ENCODE measurements at regions not wholly inside any gene's neighbourhood (a gene's known extent, or its start where the extent isn't known, plus 50 kb on each side); places are given as distances from the start of the nearest gene placed in this dataset.

DNA sequence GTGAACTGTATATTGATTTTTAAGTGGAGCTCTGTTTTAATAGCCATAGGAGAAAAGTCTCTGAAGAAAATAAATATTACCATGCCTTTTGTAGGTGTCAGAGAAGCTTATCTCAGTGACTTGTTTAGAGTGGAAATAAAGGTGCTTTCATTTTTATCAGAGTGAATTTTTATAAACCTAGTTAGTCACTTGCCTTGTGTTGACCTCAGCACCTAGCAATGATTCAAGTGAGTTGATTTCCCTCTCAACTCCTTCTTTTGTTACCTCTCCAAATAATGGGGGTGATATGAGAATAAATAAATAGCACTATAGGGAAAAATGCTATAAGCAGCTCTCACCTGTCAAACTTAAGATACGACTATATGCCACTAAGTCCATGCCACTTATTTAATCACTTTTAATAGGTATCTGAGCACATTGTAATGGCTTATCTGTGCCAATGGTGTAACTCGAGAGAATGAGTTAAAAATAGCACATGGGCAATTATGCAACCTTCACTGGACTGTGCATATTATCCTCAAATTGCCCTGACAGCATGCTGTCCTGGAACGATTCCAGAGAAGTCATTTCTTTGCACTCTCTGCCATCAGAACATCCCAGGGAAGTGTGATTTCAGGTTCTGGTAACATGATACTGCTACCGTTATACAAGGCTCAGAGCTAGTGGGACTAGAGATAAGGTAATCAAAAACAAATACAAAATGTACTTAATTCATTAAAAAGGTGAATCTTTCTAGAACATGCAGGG is 290.8 kb downstream of the CCDC85A start (continued):
- TF ChIP-seq CENPBD1 (CRISPR knock-in tag; IDR thresholded peaks at IDR 0.05; ENCODE audit: borderline replicate concordance, low read depth) (no peak), ZNF678 (CRISPR knock-in tag; IDR thresholded peaks at IDR 0.05) (no peak), NKX3-1 (CRISPR knock-in tag; IDR thresholded peaks at IDR 0.05) (no peak)
- TF ChIP-seq, protein P1, sequence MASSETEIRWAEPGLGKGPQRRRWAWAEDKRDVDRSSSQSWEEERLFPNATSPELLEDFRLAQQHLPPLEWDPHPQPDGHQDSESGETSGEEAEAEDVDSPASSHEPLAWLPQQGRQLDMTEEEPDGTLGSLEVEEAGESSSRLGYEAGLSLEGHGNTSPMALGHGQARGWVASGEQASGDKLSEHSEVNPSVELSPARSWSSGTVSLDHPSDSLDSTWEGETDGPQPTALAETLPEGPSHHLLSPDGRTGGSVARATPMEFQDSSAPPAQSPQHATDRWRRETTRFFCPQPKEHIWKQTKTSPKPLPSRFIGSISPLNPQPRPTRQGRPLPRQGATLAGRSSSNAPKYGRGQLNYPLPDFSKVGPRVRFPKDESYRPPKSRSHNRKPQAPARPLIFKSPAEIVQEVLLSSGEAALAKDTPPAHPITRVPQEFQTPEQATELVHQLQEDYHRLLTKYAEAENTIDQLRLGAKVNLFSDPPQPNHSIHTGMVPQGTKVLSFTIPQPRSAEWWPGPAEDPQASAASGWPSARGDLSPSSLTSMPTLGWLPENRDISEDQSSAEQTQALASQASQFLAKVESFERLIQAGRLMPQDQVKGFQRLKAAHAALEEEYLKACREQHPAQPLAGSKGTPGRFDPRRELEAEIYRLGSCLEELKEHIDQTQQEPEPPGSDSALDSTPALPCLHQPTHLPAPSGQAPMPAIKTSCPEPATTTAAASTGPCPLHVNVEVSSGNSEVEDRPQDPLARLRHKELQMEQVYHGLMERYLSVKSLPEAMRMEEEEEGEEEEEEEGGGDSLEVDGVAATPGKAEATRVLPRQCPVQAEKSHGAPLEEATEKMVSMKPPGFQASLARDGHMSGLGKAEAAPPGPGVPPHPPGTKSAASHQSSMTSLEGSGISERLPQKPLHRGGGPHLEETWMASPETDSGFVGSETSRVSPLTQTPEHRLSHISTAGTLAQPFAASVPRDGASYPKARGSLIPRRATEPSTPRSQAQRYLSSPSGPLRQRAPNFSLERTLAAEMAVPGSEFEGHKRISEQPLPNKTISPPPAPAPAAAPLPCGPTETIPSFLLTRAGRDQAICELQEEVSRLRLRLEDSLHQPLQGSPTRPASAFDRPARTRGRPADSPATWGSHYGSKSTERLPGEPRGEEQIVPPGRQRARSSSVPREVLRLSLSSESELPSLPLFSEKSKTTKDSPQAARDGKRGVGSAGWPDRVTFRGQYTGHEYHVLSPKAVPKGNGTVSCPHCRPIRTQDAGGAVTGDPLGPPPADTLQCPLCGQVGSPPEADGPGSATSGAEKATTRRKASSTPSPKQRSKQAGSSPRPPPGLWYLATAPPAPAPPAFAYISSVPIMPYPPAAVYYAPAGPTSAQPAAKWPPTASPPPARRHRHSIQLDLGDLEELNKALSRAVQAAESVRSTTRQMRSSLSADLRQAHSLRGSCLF (CRISPR knock-in tag; IDR thresholded peaks at IDR 0.05; ENCODE audit: borderline replicate concordance), result no peak
- TF ChIP-seq, protein P2, sequence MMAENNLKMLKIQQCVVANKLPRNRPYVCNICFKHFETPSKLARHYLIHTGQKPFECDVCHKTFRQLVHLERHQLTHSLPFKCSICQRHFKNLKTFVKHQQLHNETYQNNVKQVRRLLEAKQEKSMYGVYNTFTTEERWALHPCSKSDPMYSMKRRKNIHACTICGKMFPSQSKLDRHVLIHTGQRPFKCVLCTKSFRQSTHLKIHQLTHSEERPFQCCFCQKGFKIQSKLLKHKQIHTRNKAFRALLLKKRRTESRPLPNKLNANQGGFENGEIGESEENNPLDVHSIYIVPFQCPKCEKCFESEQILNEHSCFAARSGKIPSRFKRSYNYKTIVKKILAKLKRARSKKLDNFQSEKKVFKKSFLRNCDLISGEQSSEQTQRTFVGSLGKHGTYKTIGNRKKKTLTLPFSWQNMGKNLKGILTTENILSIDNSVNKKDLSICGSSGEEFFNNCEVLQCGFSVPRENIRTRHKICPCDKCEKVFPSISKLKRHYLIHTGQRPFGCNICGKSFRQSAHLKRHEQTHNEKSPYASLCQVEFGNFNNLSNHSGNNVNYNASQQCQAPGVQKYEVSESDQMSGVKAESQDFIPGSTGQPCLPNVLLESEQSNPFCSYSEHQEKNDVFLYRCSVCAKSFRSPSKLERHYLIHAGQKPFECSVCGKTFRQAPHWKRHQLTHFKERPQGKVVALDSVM (CRISPR knock-in tag; IDR thresholded peaks at IDR 0.05), result no peak
